ENCODE measurements at regions not wholly inside any gene's neighbourhood (a gene's known extent, or its start where the extent isn't known, plus 50 kb on each side); places are given as distances from the start of the nearest gene placed in this dataset.

GRCh38 chr15:66961407-66961884, 104.0 kb upstream of the SMAD3 start:
- TF ChIP-seq CTCF (IDR thresholded peaks at IDR 0.05; ENCODE audit: control extremely low read depth in 1 of 3, insufficient read depth in 1 of 3, low read depth in 1 of 3, low read length in 3 of 3), result no peak
- TF ChIP-seq CBX5 (IDR thresholded peaks at IDR 0.05; ENCODE audit: low read depth, low read length), result no peak
- no peak for TF ChIP-seq RFX5 (IDR thresholded peaks at IDR 0.05; ENCODE audit: borderline replicate concordance, low read depth, low read length)
- no peak for TF ChIP-seq SUZ12 (IDR thresholded peaks at IDR 0.05; ENCODE audit: low read length)
- no peak for TF ChIP-seq CBX8 (IDR thresholded peaks at IDR 0.05; ENCODE audit: borderline replicate concordance, low read depth, low read length)
- TF ChIP-seq POLR2A (IDR thresholded peaks at IDR 0.05; ENCODE audit: control extremely low read depth in 1 of 2, low read depth in 2 of 2, low read length in 2 of 2), result no peak
- no peak for TF ChIP-seq MAX (IDR thresholded peaks at IDR 0.05)
- no peak for TF ChIP-seq SP2 (IDR thresholded peaks at IDR 0.05; ENCODE audit: low read length)
- TF ChIP-seq NRF1 (IDR thresholded peaks at IDR 0.05; ENCODE audit: low read depth, low read length), result no peak
